IMR-90 (cell line): ENCODE measurements at regions not wholly inside any gene's neighbourhood (a gene's known extent, or its start where the extent isn't known, plus 50 kb on each side); places are given as distances from the start of the nearest gene placed in this dataset.

Experiments used
- ATAC-seq: fragments of 200-7000 bp; cut with Tn5 transposase; 2 replicates; pipeline ENCODE4 v1.9.1; 2020; ENCODE audit warnings: low read depth, mild to moderate bottlenecking, moderate library complexity
- BruUV-seq: library from RNA; stranded (reverse); fragments of 400-500 nt; replicated peaks from 2 replicates; lab custom pipeline; 2021; lab: Mats Ljungman, UMichigan
- CTCF ChIA-PET: fragments of 300-600 bp; formaldehyde crosslinking; extraction: SDS; loops from one replicate; lab custom pipeline; 2021; ENCODE audit warnings: antibody characterized with exemption; lab: Yijun Ruan, JAX
- POLR2A ChIA-PET: fragments of 300-600 bp; sonication (Branson Sonifier 250); formaldehyde crosslinking; loops from one replicate; lab custom pipeline; 2022; ENCODE audit warnings: antibody characterized with exemption; ENCODE audit not compliant: unreplicated experiment; lab: Charles Lee
- DNase-seq: peaks from one replicate; pipeline ENCODE4 v3.0.0; 2013
- H2AFZ ChIP-seq: replicated peaks from 2 replicates; pipeline ENCODE3; 2013; ENCODE audit warnings: low read length, mild to moderate bottlenecking; ENCODE audit not compliant: poor library complexity
- H2AK5ac ChIP-seq: 2 replicates; pipeline ENCODE4 v1.6.1; 2013; ENCODE audit warnings: low read depth, low read length, inconsistent platforms
- H2AK9ac ChIP-seq: replicated peaks from 2 replicates; pipeline ENCODE3; 2013; ENCODE audit warnings: mild to moderate bottlenecking, low read depth, low read length, moderate library complexity; ENCODE audit not compliant: poor library complexity
- H2BK120ac ChIP-seq: 2 replicates; pipeline ENCODE4 v1.6.1; 2013; ENCODE audit warnings: low read depth, low read length, inconsistent platforms
- H2BK15ac ChIP-seq: 3 replicates; pipeline ENCODE4 v1.6.1; 2013; ENCODE audit warnings: low read depth, low read length, inconsistent platforms
- H2BK20ac ChIP-seq: 2 replicates; pipeline ENCODE4 v1.6.1; 2013; ENCODE audit warnings: low read depth, mild to moderate bottlenecking, inconsistent platforms, low read length, moderate library complexity
- H2BK5ac ChIP-seq: 2 replicates; pipeline ENCODE4 v1.6.1; 2013; ENCODE audit warnings: mild to moderate bottlenecking, low read depth, low read length, inconsistent platforms; ENCODE audit not compliant: poor library complexity, severe bottlenecking
- H3K14ac ChIP-seq: replicated peaks from 2 replicates; pipeline ENCODE4 v1.6.1; 2013; ENCODE audit warnings: low read depth, low read length, inconsistent platforms
- H3K18ac ChIP-seq: 2 replicates; pipeline ENCODE4 v1.6.1; 2013; ENCODE audit warnings: low read depth, low read length, control low read depth
- H3K23ac ChIP-seq: 2 replicates; pipeline ENCODE4 v1.6.1; 2013; ENCODE audit warnings: low read depth, low read length, inconsistent platforms
- H3K27ac ChIP-seq: 2 replicates; pipeline ENCODE4 v1.5.1; 2013; ENCODE audit warnings: mild to moderate bottlenecking, control low read depth, low read length; ENCODE audit not compliant: insufficient read depth
- H3K27me3 ChIP-seq: 2 replicates; pipeline ENCODE4 v1.6.1; 2013; ENCODE audit warnings: low read length; ENCODE audit not compliant: control insufficient read depth, insufficient read depth
- H3K36me3 ChIP-seq: 2 replicates; pipeline ENCODE4 v1.6.1; 2013; ENCODE audit warnings: low read length, mixed read lengths; ENCODE audit not compliant: control insufficient read depth, insufficient read depth
- H3K4ac ChIP-seq: 2 replicates; pipeline ENCODE4 v1.6.1; 2013; ENCODE audit warnings: low read depth, low read length, inconsistent platforms
- H3K4me1 ChIP-seq: 2 replicates; pipeline ENCODE4 v1.6.1; 2013; ENCODE audit warnings: low read length, mixed read lengths; ENCODE audit not compliant: control insufficient read depth, insufficient read depth
- H3K4me2 ChIP-seq: 2 replicates; pipeline ENCODE4 v1.6.1; 2013; ENCODE audit warnings: low read depth, mild to moderate bottlenecking, control low read depth, low read length, moderate library complexity
- H3K4me3 ChIP-seq: 2 replicates; pipeline ENCODE4 v1.5.1; 2013; ENCODE audit warnings: low read depth, mild to moderate bottlenecking, control low read depth, low read length, moderate library complexity; ENCODE audit not compliant: insufficient read depth
- H3K56ac ChIP-seq: 2 replicates; pipeline ENCODE4 v1.6.1; 2013; ENCODE audit warnings: low read length, inconsistent platforms; ENCODE audit not compliant: insufficient read depth; ENCODE audit errors: extremely low read depth
- H3K79me1 ChIP-seq, 2 experiments: 2 replicates each; pipeline ENCODE4 v1.6.1; 2013; ENCODE audit warnings: low read length in 2 of 2, inconsistent platforms in 1 of 2, low read depth in 1 of 2
- H3K9ac ChIP-seq: 2 replicates; pipeline ENCODE4 v1.6.1; 2013; ENCODE audit warnings: low read depth, low read length, control low read depth
- H3K9me1 ChIP-seq: 2 replicates; pipeline ENCODE4 v1.6.1; 2013; ENCODE audit warnings: low read length, inconsistent platforms; ENCODE audit not compliant: insufficient read depth
- H3K9me3 ChIP-seq: 2 replicates; pipeline ENCODE4 v1.6.1; 2013; ENCODE audit warnings: low read length; ENCODE audit not compliant: control insufficient read depth, insufficient read depth
- H4K20me1 ChIP-seq: 2 replicates; pipeline ENCODE4 v1.6.1; 2013; ENCODE audit warnings: low read length, inconsistent platforms; ENCODE audit not compliant: insufficient read depth
- H4K5ac ChIP-seq: 2 replicates; pipeline ENCODE4 v1.6.1; 2013; ENCODE audit warnings: mild to moderate bottlenecking, low read depth, low read length, control low read depth
- H4K8ac ChIP-seq, 2 experiments: 2 replicates each; pipeline ENCODE4 v1.6.1; 2013; ENCODE audit warnings: low read depth in 2 of 2, low read length in 2 of 2, control low read depth in 1 of 2, inconsistent platforms in 1 of 2
- H4K91ac ChIP-seq: 2 replicates; pipeline ENCODE4 v1.6.1; 2013; ENCODE audit warnings: low read depth, low read length, inconsistent platforms; ENCODE audit not compliant: insufficient read depth
- BHLHE40 ChIP-seq: fragments of 150-350 bp; IDR thresholded peaks from 2 replicates; pipeline ENCODE4 v1.6.1; 2016; ENCODE audit warnings: mild to moderate bottlenecking, low read depth, low read length
- CHD1 ChIP-seq: IDR thresholded peaks from 2 replicates; pipeline ENCODE4 v1.6.1; 2012; ENCODE audit warnings: low read depth, low read length, improper control_type of control experiment
- MAZ ChIP-seq: IDR thresholded peaks from 2 replicates; pipeline ENCODE4 v1.6.1; 2012; ENCODE audit warnings: low read depth, mild to moderate bottlenecking, low read length, improper control_type of control experiment, moderate library complexity, borderline replicate concordance
- RAD21 ChIP-seq: IDR thresholded peaks from 2 replicates; pipeline ENCODE4 v1.6.1; 2012; ENCODE audit warnings: low read length, improper control_type of control experiment
- RFX5 ChIP-seq: IDR thresholded peaks from 2 replicates; pipeline ENCODE4 v1.8.0; 2012; ENCODE audit warnings: low read depth, mild to moderate bottlenecking, low read length, moderate library complexity
- WGBS, 2 experiments: methylation state at CpG; one replicate each; pipeline versions ENCODE4 v1.1.5 to v1.1.7; 2013; ENCODE audit warnings: missing lambda C conversion rate in 2 of 2; ENCODE audit not compliant: insufficient read length in 1 of 2; ENCODE audit errors: extremely low coverage in 2 of 2; 5-methylcytosine and 5-hydroxymethylcytosine counted together
- dilution Hi-C: fragments of 300-500 bp; cut with HindIII; formaldehyde crosslinking; loops from one replicate; pipeline ENCODE4 v1.14.3; 2018; ENCODE audit warnings: low sequenced_read_pairs; ENCODE audit not compliant: unreplicated experiment
- in situ Hi-C: fragments of 300-500 bp; cut with MboI; formaldehyde crosslinking; loops from 3 replicates; pipeline ENCODE4 v1.14.3; 2019; ENCODE audit warnings: low sequenced_read_pairs, inconsistent platforms, mixed read lengths
- intact Hi-C: fragments of 100-400 bp; cut with micrococcal nuclease; formaldehyde crosslinking; loops from 2 replicates; pipeline ENCODE4 v1.10.0; 2022

DNA sequence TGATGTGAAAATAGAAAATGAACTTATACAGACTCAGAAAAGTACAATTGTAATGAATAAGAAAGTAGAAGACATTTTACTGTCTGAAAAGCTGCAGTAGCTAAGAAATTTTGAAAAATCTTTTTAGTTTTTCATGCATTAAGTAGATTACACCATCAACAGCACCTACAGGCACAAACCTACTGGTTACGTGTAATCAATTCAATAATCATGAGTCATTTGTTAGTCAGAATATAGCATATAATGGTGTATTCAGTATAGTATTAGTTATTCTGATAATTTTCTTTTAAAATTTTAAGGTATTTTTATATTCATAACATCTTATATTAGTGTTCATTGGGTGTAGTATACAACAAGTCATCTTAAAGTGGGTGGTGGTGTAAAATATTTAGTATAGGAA, 550.5 kb upstream of the GBE1 start:
- ATAC-seq: no peak
- no CpG with 5 or more reads among the region's 1 CpG for WGBS, 2 experiments
- H3K9ac ChIP-seq: no peak overlapping the region

More for the DNA sequence above, 550.5 kb upstream of the GBE1 start:
- no peak for TF ChIP-seq RAD21
- no peak for TF ChIP-seq BHLHE40
- no peak for TF ChIP-seq RFX5
- no peak for TF ChIP-seq CHD1
- no peak for TF ChIP-seq MAZ
- no peak overlapping the region for H3K23ac ChIP-seq
- no peaks in the 10 kb centered on the region for H3K27me3 ChIP-seq
- intact Hi-C loops (no loop called here), in situ Hi-C loops (no loop called here), dilution Hi-C loops (no loop called here)
- H3K79me1 ChIP-seq: no peaks in the 10 kb centered on the region
- no peak overlapping the region for H2AK9ac ChIP-seq
- no peak overlapping the region for H2BK5ac ChIP-seq
- no peak overlapping the region for H2AK5ac ChIP-seq
- ChIA-PET POLR2A (no interaction called here), CTCF (no interaction called here)
- H3K18ac ChIP-seq: no peak overlapping the region
- H3K4me2 ChIP-seq: no peak overlapping the region
- H4K5ac ChIP-seq: no peak overlapping the region
- H3K56ac ChIP-seq: no peak overlapping the region
- no peak overlapping the region for H3K14ac ChIP-seq
- H2AFZ ChIP-seq: no peak overlapping the region
- H2BK15ac ChIP-seq: no peak overlapping the region
- H4K20me1 ChIP-seq: no peaks in the 10 kb centered on the region
- H3K4me3 ChIP-seq: no peak overlapping the region
- H3K4ac ChIP-seq: no peak overlapping the region
- H3K4me1 ChIP-seq: no peaks in the 10 kb centered on the region
- no TSS peak for BruUV-seq
- H4K8ac ChIP-seq: no peak overlapping the region
- no peak overlapping the region for H2BK20ac ChIP-seq
- H3K9me1 ChIP-seq: no peaks in the 10 kb centered on the region
- H2BK120ac ChIP-seq: no peak overlapping the region
- H3K36me3 ChIP-seq: no peaks in the 10 kb centered on the region
- H4K91ac ChIP-seq: no peak overlapping the region
- DNase-seq: no peak
- H3K27ac ChIP-seq: no peak overlapping the region
- H3K9me3 ChIP-seq: peaks cover 3% of the 10 kb centered on the region; the same call in 1 of the 2 replicates
